ENCODE measurements at regions not wholly inside any gene's neighbourhood (a gene's known extent, or its start where the extent isn't known, plus 50 kb on each side); places are given as distances from the start of the nearest gene placed in this dataset.

DNA sequence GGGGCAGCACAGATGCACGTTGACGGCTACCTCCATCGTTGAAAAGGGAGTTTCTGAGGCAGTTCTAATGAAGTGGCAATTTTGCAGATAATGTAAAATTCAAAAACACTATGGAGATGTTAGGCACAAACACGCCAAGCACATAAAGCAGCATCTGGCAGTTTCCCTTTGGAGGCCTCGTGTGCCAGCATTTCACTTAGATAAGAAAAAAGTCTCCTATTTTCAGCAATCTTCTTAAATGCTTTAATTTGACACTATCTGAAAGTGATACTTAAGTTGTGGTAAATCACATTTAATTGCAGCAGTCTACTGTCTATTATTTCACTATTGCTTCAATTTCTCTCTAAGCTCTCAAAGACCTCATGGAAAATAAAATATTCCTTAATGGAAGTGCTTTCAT is 125.3 kb upstream of the PROKR2 start:
- no peak overlapping the region for H3K4me3 Mint-ChIP-seq (ENCODE audit: low read depth, unreplicated experiment)
- no peak for DNase-seq
- no peak overlapping the region for H3K27ac Mint-ChIP-seq (ENCODE audit: unreplicated experiment)
- no peaks in the 10 kb centered on the region for H3K9me3 Mint-ChIP-seq (ENCODE audit: low read depth, unreplicated experiment)
- BruUV-seq (replicated peaks): no TSS peak
- TF ChIP-seq, protein P1, sequence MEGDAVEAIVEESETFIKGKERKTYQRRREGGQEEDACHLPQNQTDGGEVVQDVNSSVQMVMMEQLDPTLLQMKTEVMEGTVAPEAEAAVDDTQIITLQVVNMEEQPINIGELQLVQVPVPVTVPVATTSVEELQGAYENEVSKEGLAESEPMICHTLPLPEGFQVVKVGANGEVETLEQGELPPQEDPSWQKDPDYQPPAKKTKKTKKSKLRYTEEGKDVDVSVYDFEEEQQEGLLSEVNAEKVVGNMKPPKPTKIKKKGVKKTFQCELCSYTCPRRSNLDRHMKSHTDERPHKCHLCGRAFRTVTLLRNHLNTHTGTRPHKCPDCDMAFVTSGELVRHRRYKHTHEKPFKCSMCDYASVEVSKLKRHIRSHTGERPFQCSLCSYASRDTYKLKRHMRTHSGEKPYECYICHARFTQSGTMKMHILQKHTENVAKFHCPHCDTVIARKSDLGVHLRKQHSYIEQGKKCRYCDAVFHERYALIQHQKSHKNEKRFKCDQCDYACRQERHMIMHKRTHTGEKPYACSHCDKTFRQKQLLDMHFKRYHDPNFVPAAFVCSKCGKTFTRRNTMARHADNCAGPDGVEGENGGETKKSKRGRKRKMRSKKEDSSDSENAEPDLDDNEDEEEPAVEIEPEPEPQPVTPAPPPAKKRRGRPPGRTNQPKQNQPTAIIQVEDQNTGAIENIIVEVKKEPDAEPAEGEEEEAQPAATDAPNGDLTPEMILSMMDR (IDR thresholded peaks at IDR 0.05; ENCODE audit: unreplicated experiment): no peak
- no peaks in the 10 kb centered on the region for H3K36me3 Mint-ChIP-seq (ENCODE audit: insufficient read depth, unreplicated experiment)
- CTCF ChIA-PET: no interaction called here
- no peaks in the 10 kb centered on the region for H3K4me1 Mint-ChIP-seq (ENCODE audit: low read depth, unreplicated experiment)
- H3K27me3 Mint-ChIP-seq (ENCODE audit: unreplicated experiment): peaks cover 68% of the 10 kb centered on the region
- intact Hi-C loops (cut with micrococcal nuclease; ENCODE audit: unreplicated experiment): no loop called here

- Mint-ChIP-seq H3K27me3 (ENCODE audit: unreplicated experiment) (peaks cover 32% of the 10 kb centered on the region), H3K9me3 (ENCODE audit: low read depth, unreplicated experiment) (no peaks in the 10 kb centered on the region), H3K27ac (ENCODE audit: unreplicated experiment) (no peak overlapping the region), H3K4me3 (ENCODE audit: low read depth, unreplicated experiment) (no peak overlapping the region), H3K4me1 (ENCODE audit: low read depth, unreplicated experiment) (no peaks in the 10 kb centered on the region), H3K36me3 (ENCODE audit: insufficient read depth, unreplicated experiment) (no peaks in the 10 kb centered on the region)
- DNase-seq: no peak
- CTCF ChIA-PET: no interaction called here
- intact Hi-C loops (cut with micrococcal nuclease; ENCODE audit: unreplicated experiment): loop anchor here (5.0 kb wide), 1 partner anchor 227 kb away; no protein-coding TSS in a partner anchor
- TF ChIP-seq, protein P1 (IDR thresholded peaks at IDR 0.05; ENCODE audit: unreplicated experiment): no peak
- BruUV-seq (replicated peaks): no TSS peak
These were observed 117.4 kb upstream of the PROKR2 start for GRCh38 chr20:5434116-5434515.

DNA sequence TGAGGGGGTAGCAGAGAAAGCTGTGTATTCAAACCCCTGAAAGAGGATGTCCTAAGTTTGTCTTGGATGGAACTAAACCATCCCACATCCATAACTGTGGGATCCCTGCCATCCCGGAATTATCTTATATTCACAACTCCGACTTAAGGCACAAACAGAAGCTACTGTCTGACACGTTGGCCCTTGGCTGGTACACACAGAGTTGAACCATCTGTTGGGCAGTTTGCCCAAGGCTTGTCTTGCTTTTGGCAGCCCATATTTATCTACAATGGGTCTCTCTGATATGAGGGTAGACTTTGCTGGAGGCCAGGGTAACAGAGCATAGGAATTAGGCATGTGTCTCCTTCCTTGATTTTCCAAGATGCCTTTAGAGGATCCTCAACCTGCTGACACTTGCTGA is 116.6 kb upstream of the PROKR2 start:
- TF ChIP-seq, protein P1 (IDR thresholded peaks at IDR 0.05; ENCODE audit: unreplicated experiment): no peak
- DNase-seq: no peak
- Mint-ChIP-seq H3K9me3 (ENCODE audit: low read depth, unreplicated experiment) (no peaks in the 10 kb centered on the region), H3K27me3 (ENCODE audit: unreplicated experiment) (peaks cover 32% of the 10 kb centered on the region), H3K4me3 (ENCODE audit: low read depth, unreplicated experiment) (no peak overlapping the region), H3K27ac (ENCODE audit: unreplicated experiment) (no peak overlapping the region), H3K36me3 (ENCODE audit: insufficient read depth, unreplicated experiment) (no peaks in the 10 kb centered on the region), H3K4me1 (ENCODE audit: low read depth, unreplicated experiment) (no peaks in the 10 kb centered on the region)
- intact Hi-C loops (cut with micrococcal nuclease; ENCODE audit: unreplicated experiment): loop anchor here (5.0 kb wide), 1 partner anchor 226 kb away; no protein-coding TSS in a partner anchor
- no TSS peak for BruUV-seq (replicated peaks)
- CTCF ChIA-PET: no interaction called here

DNA sequence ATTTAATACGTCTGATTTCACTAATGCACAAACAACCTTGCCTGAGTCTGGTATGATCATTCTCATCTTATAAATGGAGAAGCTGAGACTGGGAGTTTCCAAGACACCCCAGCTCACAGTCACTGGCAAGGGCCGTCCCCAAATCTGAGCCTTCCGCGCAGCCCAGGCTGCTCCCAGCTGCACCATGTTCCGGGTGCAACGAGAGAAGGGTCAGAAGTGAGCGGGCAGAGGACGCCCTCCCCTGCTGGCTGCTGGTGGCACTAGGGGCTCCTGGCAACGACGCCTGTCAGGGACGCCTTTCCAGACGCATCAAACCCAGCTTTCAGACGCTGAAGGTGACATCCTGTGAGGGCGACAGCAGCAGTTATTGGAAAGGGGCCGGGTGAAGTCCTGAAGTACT is 115.3 kb upstream of the PROKR2 start:
- intact Hi-C loops (cut with micrococcal nuclease; ENCODE audit: unreplicated experiment): loop anchor here (5.0 kb wide), 1 partner anchor 225 kb away; no protein-coding TSS in a partner anchor
- no TSS peak for BruUV-seq (replicated peaks)
- TF ChIP-seq, protein P1 (IDR thresholded peaks at IDR 0.05; ENCODE audit: unreplicated experiment): no peak
- no peak for DNase-seq
- Mint-ChIP-seq H3K4me3 (ENCODE audit: low read depth, unreplicated experiment) (no peak overlapping the region), H3K9me3 (ENCODE audit: low read depth, unreplicated experiment) (no peaks in the 10 kb centered on the region), H3K36me3 (ENCODE audit: insufficient read depth, unreplicated experiment) (no peaks in the 10 kb centered on the region), H3K27me3 (ENCODE audit: unreplicated experiment) (peaks cover 32% of the 10 kb centered on the region), H3K4me1 (ENCODE audit: low read depth, unreplicated experiment) (no peaks in the 10 kb centered on the region), H3K27ac (ENCODE audit: unreplicated experiment) (no peak overlapping the region)
- CTCF ChIA-PET: interaction anchor here (0.6 to 0.7 kb wide), 2 partner anchors 197 to 295 kb away, joined by 3 read pairs; no protein-coding TSS in a partner anchor
